ENCODE measurements at regions not wholly inside any gene's neighbourhood (a gene's known extent, or its start where the extent isn't known, plus 50 kb on each side); places are given as distances from the start of the nearest gene placed in this dataset.
"Not testable (repeated sequence)": the region's sequence is repeated elsewhere in the genome, so short reads cannot be mapped to it uniquely, and the experiment has no call there.

DNA sequence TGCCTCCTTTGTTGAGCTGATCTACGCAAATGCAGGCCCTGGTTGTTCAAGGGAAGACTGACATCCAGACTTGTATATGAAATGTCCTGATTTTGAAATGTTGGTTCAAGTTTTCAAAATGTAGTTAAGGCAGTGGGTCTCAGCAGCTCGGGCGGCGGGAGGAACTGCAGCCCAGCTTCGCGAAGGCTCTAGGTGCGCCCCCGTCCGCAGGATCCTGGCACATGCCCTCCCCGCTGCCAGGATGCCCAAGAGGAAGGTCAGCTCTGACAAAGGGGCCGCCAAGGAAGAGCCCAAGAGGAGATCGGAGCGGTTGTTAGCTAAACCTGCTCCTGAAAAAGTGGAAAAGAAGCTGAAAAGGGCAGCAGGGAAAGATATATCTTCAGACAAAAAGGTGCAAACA lies 1310.1 kb downstream of the ADGRL3 start:
- Histone ChIP-seq H3K27me3 (no peaks in the 10 kb centered on the region), H3K36me3 (no peaks in the 10 kb centered on the region), H3K9me3 (no peaks in the 10 kb centered on the region), H3K27ac (no peak overlapping the region), H3K4me1 (no peaks in the 10 kb centered on the region), H3K4me3 (no peak overlapping the region)
- TF ChIP-seq POLR2A (IDR thresholded peaks at IDR 0.05): no peak
- no peak for TF ChIP-seq POLR2AphosphoS5 (IDR thresholded peaks at IDR 0.05)
- TF ChIP-seq, protein P1, sequence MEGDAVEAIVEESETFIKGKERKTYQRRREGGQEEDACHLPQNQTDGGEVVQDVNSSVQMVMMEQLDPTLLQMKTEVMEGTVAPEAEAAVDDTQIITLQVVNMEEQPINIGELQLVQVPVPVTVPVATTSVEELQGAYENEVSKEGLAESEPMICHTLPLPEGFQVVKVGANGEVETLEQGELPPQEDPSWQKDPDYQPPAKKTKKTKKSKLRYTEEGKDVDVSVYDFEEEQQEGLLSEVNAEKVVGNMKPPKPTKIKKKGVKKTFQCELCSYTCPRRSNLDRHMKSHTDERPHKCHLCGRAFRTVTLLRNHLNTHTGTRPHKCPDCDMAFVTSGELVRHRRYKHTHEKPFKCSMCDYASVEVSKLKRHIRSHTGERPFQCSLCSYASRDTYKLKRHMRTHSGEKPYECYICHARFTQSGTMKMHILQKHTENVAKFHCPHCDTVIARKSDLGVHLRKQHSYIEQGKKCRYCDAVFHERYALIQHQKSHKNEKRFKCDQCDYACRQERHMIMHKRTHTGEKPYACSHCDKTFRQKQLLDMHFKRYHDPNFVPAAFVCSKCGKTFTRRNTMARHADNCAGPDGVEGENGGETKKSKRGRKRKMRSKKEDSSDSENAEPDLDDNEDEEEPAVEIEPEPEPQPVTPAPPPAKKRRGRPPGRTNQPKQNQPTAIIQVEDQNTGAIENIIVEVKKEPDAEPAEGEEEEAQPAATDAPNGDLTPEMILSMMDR (IDR thresholded peaks at IDR 0.05): no peak
- intact Hi-C loops (cut with DNase I; ENCODE audit: low total_unique reads): no loop called here
- no peak for DNase-seq (ENCODE audit: low spot score in 2 of 2)

DNA sequence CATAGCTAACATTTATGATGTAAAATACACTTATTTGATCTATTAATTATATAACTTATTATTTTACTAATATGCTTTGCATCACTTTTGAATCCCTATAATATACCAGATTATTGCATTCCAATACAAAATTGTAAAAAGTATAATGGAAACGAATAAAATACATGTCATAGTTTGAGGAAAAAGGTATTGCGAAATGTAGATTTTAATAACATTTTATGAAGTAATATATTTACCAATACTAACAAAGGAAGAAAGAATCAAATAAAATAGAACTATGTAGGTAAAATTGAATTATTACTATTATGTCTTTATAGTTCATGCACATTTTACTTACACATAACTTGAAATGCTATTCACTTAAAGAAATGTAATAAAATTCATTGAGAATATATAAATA lies 1300.2 kb downstream of the ADGRL3 start:
- TF ChIP-seq, protein P1 (IDR thresholded peaks at IDR 0.05): no peak
- no peak for TF ChIP-seq POLR2AphosphoS5 (IDR thresholded peaks at IDR 0.05)
- intact Hi-C loops (cut with DNase I; ENCODE audit: low total_unique reads): no loop called here
- no peak for DNase-seq (ENCODE audit: low spot score in 2 of 2)
- Histone ChIP-seq H3K9me3 (no peaks in the 10 kb centered on the region), H3K4me3 (no peak overlapping the region), H3K4me1 (no peaks in the 10 kb centered on the region), H3K27me3 (no peaks in the 10 kb centered on the region), H3K36me3 (no peaks in the 10 kb centered on the region), H3K27ac (no peak overlapping the region)

DNA sequence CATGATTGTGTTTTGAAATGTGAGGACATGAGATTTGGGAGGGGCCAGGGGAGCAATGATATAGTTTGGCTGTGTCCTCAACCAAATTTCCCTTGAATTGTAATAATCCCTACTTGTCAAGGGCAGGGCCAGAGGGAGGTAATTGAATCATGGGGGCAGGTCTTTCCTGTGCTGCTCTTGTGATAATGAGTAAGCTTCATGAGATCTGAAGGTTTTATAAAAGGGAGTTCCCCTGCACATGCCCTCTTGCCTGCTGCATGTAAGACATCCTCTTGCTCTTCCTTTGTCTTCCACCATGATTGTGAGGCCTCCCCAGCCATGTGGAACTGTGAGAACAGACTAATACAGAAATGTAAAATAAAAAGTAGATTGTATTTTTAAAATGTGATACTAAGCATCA lies 1294.9 kb downstream of the ADGRL3 start:
- H3K4me3 ChIP-seq: no peak overlapping the region
- intact Hi-C loops (cut with DNase I; ENCODE audit: low total_unique reads): no loop called here
- no peak overlapping the region for H3K27ac ChIP-seq
- H3K36me3 ChIP-seq: no peaks in the 10 kb centered on the region
- no peaks in the 10 kb centered on the region for H3K27me3 ChIP-seq
- no peaks in the 10 kb centered on the region for H3K4me1 ChIP-seq
- TF ChIP-seq POLR2A (IDR thresholded peaks at IDR 0.05): no peak
- TF ChIP-seq POLR2AphosphoS5 (IDR thresholded peaks at IDR 0.05): no peak
- TF ChIP-seq, protein P1 (IDR thresholded peaks at IDR 0.05): no peak
- DNase-seq (ENCODE audit: low spot score in 2 of 2): no peak
- no peaks in the 10 kb centered on the region for H3K9me3 ChIP-seq

DNA sequence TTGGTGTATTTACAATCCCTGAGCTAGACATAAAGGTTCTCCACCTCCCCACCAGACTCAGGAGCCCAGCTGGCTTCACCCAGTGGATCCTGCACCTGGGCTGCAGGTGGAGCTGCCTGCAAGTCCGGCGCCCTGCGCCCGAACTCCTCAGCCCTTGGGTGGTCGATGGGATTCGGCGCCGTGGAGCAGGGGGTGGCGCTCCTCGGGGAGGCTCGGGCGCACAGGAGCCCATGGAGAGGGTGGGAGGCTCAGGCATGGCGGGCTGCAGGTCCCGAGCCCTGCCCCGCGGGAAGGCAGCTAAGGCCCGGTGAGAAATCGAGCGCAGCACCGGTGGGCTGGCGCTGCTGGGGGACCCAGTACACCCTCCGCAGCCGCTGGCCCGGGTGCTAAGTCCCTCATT lies 1291.6 kb downstream of the ADGRL3 start:
- intact Hi-C loops (cut with DNase I; ENCODE audit: low total_unique reads); H3K4me1 ChIP-seq; DNase-seq (ENCODE audit: low spot score in 2 of 2); H3K9me3 ChIP-seq; H3K27me3 ChIP-seq; H3K27ac ChIP-seq; H3K4me3 ChIP-seq; H3K36me3 ChIP-seq: not testable (repeated sequence)

DNA sequence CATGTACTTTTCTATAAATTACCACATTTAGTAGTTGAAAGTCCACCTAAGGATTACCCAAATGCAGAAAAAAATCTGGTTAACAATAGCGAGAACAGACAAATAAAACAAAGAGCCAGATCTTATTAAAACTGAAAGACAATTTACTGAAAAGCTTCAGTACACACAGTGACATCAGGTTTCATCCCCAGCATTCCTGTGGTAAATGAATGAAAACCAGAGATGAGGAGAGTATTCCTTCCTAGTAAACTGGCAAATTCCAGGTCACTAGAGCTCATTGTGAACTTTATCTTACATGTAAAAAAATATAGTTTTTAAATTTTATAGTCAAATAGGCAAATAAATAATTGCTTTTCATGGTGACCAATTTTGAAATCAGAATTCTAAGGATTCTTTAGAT lies 1290.5 kb downstream of the ADGRL3 start:
- TF ChIP-seq POLR2AphosphoS5 (IDR thresholded peaks at IDR 0.05): no peak
- TF ChIP-seq POLR2A (IDR thresholded peaks at IDR 0.05): no peak
- TF ChIP-seq, protein P1 (IDR thresholded peaks at IDR 0.05): no peak
- no peak for DNase-seq (ENCODE audit: low spot score in 2 of 2)
- Histone ChIP-seq H3K27ac (no peak overlapping the region), H3K4me1 (no peaks in the 10 kb centered on the region), H3K27me3 (no peaks in the 10 kb centered on the region), H3K9me3 (no peaks in the 10 kb centered on the region), H3K4me3 (no peak overlapping the region), H3K36me3 (no peaks in the 10 kb centered on the region)
- intact Hi-C loops (cut with DNase I; ENCODE audit: low total_unique reads): no loop called here

DNA sequence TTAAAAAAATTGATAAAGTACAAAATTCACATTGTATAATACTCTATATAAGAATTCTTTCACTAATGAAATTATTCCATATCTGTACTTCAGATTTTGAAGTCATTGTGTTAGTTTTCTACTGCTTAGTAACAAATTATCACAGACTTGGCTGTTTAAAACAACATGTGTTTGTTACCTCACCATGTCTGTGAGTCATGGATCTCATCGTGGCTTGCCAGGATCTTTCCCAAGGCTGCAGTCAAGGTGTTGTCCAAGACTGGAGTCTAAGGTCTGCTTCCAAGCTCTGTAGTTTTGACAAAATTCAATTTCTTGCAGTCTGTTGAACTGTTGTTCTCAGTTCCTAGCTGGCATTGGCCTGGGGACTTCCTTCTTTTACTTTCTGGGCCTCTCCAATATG lies 1286.9 kb downstream of the ADGRL3 start:
- intact Hi-C loops (cut with DNase I; ENCODE audit: low total_unique reads): no loop called here
- Histone ChIP-seq H3K36me3 (no peaks in the 10 kb centered on the region), H3K27me3 (no peaks in the 10 kb centered on the region), H3K4me3 (no peak overlapping the region), H3K27ac (no peak overlapping the region), H3K9me3 (no peaks in the 10 kb centered on the region), H3K4me1 (no peaks in the 10 kb centered on the region)
- TF ChIP-seq POLR2A (IDR thresholded peaks at IDR 0.05): no peak
- TF ChIP-seq, protein P1 (IDR thresholded peaks at IDR 0.05): no peak
- DNase-seq (ENCODE audit: low spot score in 2 of 2): no peak
